Common myeloid progenitor, CD34-positive (primary cell): ENCODE measurements at regions not wholly inside any gene's neighbourhood (a gene's known extent, or its start where the extent isn't known, plus 50 kb on each side); places are given as distances from the start of the nearest gene placed in this dataset.

Experiments
- CTCF ChIA-PET: fragments of 350-600 bp; sonication (Branson Sonifier 250); formaldehyde crosslinking; loops from one replicate; lab custom pipeline; 2021; ENCODE audit warnings: antibody characterized with exemption; lab: Charles Lee
- POLR2A ChIA-PET: fragments of 350-600 bp; sonication (Branson Sonifier 250); formaldehyde crosslinking; loops from one replicate; lab custom pipeline; 2021; ENCODE audit warnings: antibody characterized with exemption; lab: Charles Lee
- DNase-seq, 3 donors: peaks; one replicate each; pipeline versions ENCODE4 v3.0.0 to v3.0.0-alpha.2; 2013
- H3K27ac ChIP-seq, 2 experiments: 1 replicate in 1 of 2; 2 replicates in 1 of 2; pipeline ENCODE4 v1.7.0; 2013; ENCODE audit warnings: inconsistent platforms in 2 of 2, low read length in 2 of 2, mild to moderate bottlenecking in 2 of 2, low read depth in 1 of 2, moderate library complexity in 1 of 2; ENCODE audit not compliant: severe bottlenecking in 2 of 2, insufficient read depth in 1 of 2, poor library complexity in 1 of 2
- H3K27me3 ChIP-seq, 5 experiments: replicated peaks in 2 of 5; 1 replicate in 3 of 5; 2 replicates in 2 of 5; pipeline versions ENCODE4 v1.6.1 to v1.7.0; 2013; ENCODE audit warnings: low read length in 4 of 5, mild to moderate bottlenecking in 2 of 5, moderate library complexity in 2 of 5, inconsistent platforms in 1 of 5; ENCODE audit not compliant: insufficient read depth in 5 of 5, control insufficient read depth in 4 of 5
- H3K36me3 ChIP-seq, 4 experiments: 1 replicate in 2 of 4; 2 replicates in 2 of 4; pipeline versions ENCODE4 v1.6.1 to v1.7.0; 2013; ENCODE audit warnings: low read length in 3 of 4, control low read depth in 1 of 4, mild to moderate bottlenecking in 1 of 4; ENCODE audit not compliant: control insufficient read depth in 4 of 4, insufficient read depth in 4 of 4
- H3K4me1 ChIP-seq, 4 experiments: 1 replicate in 3 of 4; 2 replicates in 1 of 4; pipeline versions ENCODE4 v1.6.1 to v1.7.1; 2013; ENCODE audit warnings: low read length in 3 of 4, mild to moderate bottlenecking in 3 of 4, control low read depth in 1 of 4, inconsistent platforms in 1 of 4, moderate library complexity in 1 of 4; ENCODE audit not compliant: control insufficient read depth in 4 of 4, insufficient read depth in 4 of 4; ENCODE audit errors: control extremely low read depth in 1 of 4
- H3K4me3 ChIP-seq, 7 experiments: 1 replicate in 4 of 7; 2 replicates in 3 of 7; pipeline versions ENCODE4 v1.5.1 to v1.7.0; 2013; ENCODE audit warnings: mild to moderate bottlenecking in 7 of 7, low read length in 6 of 7, moderate library complexity in 6 of 7, inconsistent platforms in 2 of 7, low read depth in 2 of 7, control low read depth in 1 of 7; ENCODE audit not compliant: insufficient read depth in 4 of 7, control insufficient read depth in 1 of 7; ENCODE audit errors: extremely low read depth in 1 of 7
- H3K9me3 ChIP-seq, 5 experiments: 1 replicate in 4 of 5; 2 replicates in 1 of 5; pipeline versions ENCODE4 v1.6.1 to v1.7.1; 2013; ENCODE audit warnings: low read length in 4 of 5, mild to moderate bottlenecking in 2 of 5, inconsistent platforms in 1 of 5, low read depth in 1 of 5, moderate library complexity in 1 of 5; ENCODE audit not compliant: control insufficient read depth in 4 of 5, insufficient read depth in 2 of 5; ENCODE audit errors: control extremely low read depth in 1 of 5
- WGBS: methylation state at CpG from one replicate; pipeline ENCODE4 v1.1.5; 2013; ENCODE audit not compliant: insufficient coverage; 5-methylcytosine and 5-hydroxymethylcytosine counted together

DNA sequence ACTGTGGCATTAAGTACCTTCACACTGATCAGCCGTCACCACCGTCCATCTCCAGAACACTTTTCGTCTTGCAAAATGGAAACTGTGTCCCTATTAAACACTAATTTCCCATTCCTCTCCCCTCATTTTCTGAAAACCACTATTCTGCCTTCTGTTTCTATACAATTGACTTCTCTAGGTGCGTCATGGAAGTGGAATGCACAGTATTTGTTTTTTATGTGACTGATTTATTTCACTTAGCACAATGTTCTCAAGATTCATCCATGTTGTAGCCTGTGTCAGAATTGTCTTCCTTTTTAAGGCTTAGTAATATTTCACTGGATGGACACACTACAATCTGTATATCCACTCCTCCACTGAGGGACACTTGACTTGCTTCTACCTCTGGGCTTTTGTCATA, 53.8 kb upstream of the PDE10A start:
- WGBS = 100% methylated on average over 2 of the region's 4 CpGs
- Histone ChIP-seq H3K36me3 (no peaks in the 10 kb centered on the region), H3K4me3 (no peak overlapping the region), H3K27ac (no peak overlapping the region), H3K27me3 (peaks cover 0 to 43% (median 3%) of the 10 kb centered on the region in 5 experiments), H3K4me1 (peaks cover 0 to 3% (median 0%) of the 10 kb centered on the region in 4 experiments), H3K9me3 (no peaks in the 10 kb centered on the region)
- ChIA-PET POLR2A (no interaction called here), CTCF (interaction anchor here (0.6 kb wide), 1 partner anchor 285 kb away, joined by 3 read pairs; no protein-coding TSS in a partner anchor)
- DNase-seq = no peak

DNA sequence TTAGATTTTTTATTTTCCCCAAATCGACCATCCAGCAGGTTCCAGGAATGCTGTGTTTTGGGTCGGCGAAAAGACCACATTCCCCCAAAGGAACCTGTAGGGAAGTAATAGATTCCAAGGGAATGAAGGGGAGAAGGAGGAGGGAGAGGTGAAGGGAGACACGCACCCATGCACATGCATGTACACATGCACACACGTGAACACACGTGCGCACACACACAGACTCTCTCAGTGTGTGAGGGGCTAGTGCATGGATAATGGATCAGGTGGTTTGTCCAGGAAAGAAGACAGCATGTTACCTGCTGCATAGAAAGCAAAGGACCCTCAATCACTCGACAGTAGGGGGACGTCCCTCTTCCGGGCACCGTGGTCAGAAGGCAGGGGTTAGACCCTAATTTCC, 52.4 kb upstream of the PDE10A start:
- H3K4me1 ChIP-seq = peaks cover 0 to 3% (median 0%) of the 10 kb centered on the region in 4 experiments
- no peak for DNase-seq
- 99% methylated on average over 8 of the region's 11 CpGs for WGBS
- H3K27me3 ChIP-seq = peaks cover 0 to 38% (median 3%) of the 10 kb centered on the region in 5 experiments
- H3K9me3 ChIP-seq = no peaks in the 10 kb centered on the region
- no peak overlapping the region for H3K4me3 ChIP-seq
- POLR2A ChIA-PET = no interaction called here
- H3K36me3 ChIP-seq = no peaks in the 10 kb centered on the region
- CTCF ChIA-PET = no interaction called here
- no peak overlapping the region for H3K27ac ChIP-seq

DNA sequence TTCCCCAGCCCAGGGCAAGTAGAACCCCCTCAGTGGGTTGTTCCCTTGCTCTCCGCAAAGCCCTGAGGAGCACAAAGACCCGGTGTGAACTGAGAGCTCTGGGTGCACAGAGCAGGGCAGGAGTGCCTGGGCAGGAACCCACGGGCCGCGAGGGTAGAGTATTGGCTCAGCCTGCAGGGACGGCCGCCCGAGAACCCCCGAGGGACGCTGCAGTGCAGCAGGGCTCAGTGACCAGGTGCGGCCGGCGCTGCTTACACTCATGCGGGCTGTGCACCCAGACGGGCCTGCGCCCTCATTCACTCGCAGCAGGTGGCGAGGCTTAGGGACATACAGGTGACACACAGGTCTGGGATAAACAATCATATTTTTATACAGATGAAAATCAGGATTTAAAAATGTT, 51.9 kb upstream of the PDE10A start:
- no peaks in the 10 kb centered on the region for H3K9me3 ChIP-seq
- 96% methylated on average over 15 of the region's 18 CpGs for WGBS
- CTCF ChIA-PET = no interaction called here

DNA sequence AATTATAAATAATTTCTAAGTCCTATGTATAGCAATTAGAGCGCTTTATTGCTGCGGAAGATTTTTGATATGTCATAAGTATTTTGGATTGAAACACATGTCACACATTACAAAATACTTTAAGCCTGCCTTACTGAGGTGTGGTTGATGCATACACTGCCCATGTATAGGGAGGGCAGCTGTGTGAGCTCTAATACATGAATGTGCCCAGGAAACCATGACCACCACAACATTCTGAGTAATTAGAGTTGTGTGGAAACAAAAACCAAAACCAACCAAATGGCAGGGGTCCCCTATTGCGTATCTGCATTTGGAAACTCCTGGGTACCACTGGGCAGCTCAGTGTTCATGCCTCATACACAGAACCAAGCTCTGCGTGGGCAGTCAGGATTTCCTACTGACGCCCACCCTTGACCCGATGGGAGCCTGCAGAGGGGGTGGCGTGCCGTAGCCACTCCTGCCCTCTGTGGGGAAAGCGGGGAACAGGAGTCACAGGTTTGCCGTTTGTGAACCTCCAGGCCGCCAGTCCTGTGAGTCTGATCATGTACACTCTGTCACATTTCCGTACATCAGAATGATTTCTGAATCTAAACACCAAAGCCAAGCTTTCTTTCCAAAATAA, 50.9 kb upstream of the PDE10A start:
- CTCF ChIA-PET = no interaction called here
- Histone ChIP-seq H3K4me1 (peaks cover 0 to 3% (median 0%) of the 10 kb centered on the region in 4 experiments), H3K9me3 (no peaks in the 10 kb centered on the region), H3K27me3 (peaks cover 0 to 28% (median 3%) of the 10 kb centered on the region in 5 experiments), H3K36me3 (no peaks in the 10 kb centered on the region), H3K27ac (no peak overlapping the region), H3K4me3 (no peak overlapping the region)
- POLR2A ChIA-PET = no interaction called here
- no peak for DNase-seq
- 95% methylated on average over 9 of the region's 12 CpGs for WGBS

More for the DNA sequence above, 51.9 kb upstream of the PDE10A start:
- Histone ChIP-seq H3K27ac (no peak overlapping the region), H3K4me3 (no peak overlapping the region), H3K36me3 (no peaks in the 10 kb centered on the region), H3K27me3 (peaks cover 0 to 35% (median 3%) of the 10 kb centered on the region in 5 experiments), H3K4me1 (peaks cover 0 to 3% (median 0%) of the 10 kb centered on the region in 4 experiments)
- POLR2A ChIA-PET = no interaction called here
- no peak for DNase-seq
